Esophagus muscularis mucosa (tissue), 4 donors: ENCODE measurements at regions not wholly inside any gene's neighbourhood (a gene's known extent, or its start where the extent isn't known, plus 50 kb on each side); places are given as distances from the start of the nearest gene placed in this dataset.

Source experiments
- DNase-seq: peaks from one replicate; pipeline ENCODE4 v3.0.0-alpha.2; 2017; ENCODE audit errors: extremely low spot score
- H3K27ac ChIP-seq, 4 donors: fragments of 200-600 bp; sonication (generic); replicated peaks in 1 of 4; 1 replicate in 3 of 4; 2 replicates in 1 of 4; pipeline ENCODE4 v1.5.1; 2016 to 2019; ENCODE audit warnings: mild to moderate bottlenecking in 1 of 4
- H3K27me3 ChIP-seq, 4 donors: fragments of 200-600 bp; sonication (generic); one replicate each; pipeline versions ENCODE4 v1.5.1 to v1.6.0; 2016 to 2019
- H3K36me3 ChIP-seq, 4 donors: fragments of 200-600 bp; sonication (generic); one replicate each; pipeline ENCODE4 v1.5.1; 2016 to 2019
- H3K4me1 ChIP-seq, 4 donors: fragments of 200-600 bp; sonication (generic); one replicate each; pipeline ENCODE4 v1.5.1; 2016 to 2019
- H3K4me3 ChIP-seq, 4 donors: fragments of 200-600 bp; sonication (generic); 1 replicate in 2 of 4; 2 replicates in 2 of 4; pipeline ENCODE4 v1.5.1; 2016 to 2019; ENCODE audit warnings: mild to moderate bottlenecking in 4 of 4, moderate library complexity in 1 of 4
- H3K9me3 ChIP-seq, 4 donors: fragments of 200-600 bp; sonication (generic); 1 replicate in 3 of 4; 2 replicates in 1 of 4; pipeline ENCODE4 v1.5.1; 2016 to 2019
- EP300 ChIP-seq: sonication (generic); formaldehyde crosslinking; IDR thresholded peaks from one replicate; pipeline ENCODE4 v1.6.1; 2017; ENCODE audit warnings: antibody characterized with exemption
- POLR2A ChIP-seq: fragments of 450-650 bp; IDR thresholded peaks from one replicate; pipeline ENCODE4 v1.6.1; 2017; ENCODE audit warnings: antibody characterized with exemption, moderate library complexity, mild to moderate bottlenecking, low read depth
- POLR2AphosphoS5 ChIP-seq, 2 donors: sonication (generic); formaldehyde crosslinking; IDR thresholded peaks; one replicate each; pipeline ENCODE4 v1.6.1; 2017; ENCODE audit warnings: antibody characterized with exemption in 2 of 2
- WGBS: methylation state at CpG from one replicate; pipeline ENCODE4 v1.1.5; 2018; 5-methylcytosine and 5-hydroxymethylcytosine counted together
- intact Hi-C: fragments of 100-400 bp; cut with DNase I; formaldehyde crosslinking; loops from one replicate; pipeline ENCODE4 v1.15.1; 2023
- TF ChIP-seq, protein P1 (sequence below), 3 experiments: fragments of 200-600 bp in 2 of 3; fragments of 450-650 bp in 1 of 3; sonication (generic) in 2 of 3; IDR thresholded peaks; one replicate each; pipeline ENCODE4 v1.5.1; 2017 to 2019; ENCODE audit warnings: antibody characterized with exemption in 3 of 3, mild to moderate bottlenecking in 2 of 3, moderate library complexity in 1 of 3

DNA sequence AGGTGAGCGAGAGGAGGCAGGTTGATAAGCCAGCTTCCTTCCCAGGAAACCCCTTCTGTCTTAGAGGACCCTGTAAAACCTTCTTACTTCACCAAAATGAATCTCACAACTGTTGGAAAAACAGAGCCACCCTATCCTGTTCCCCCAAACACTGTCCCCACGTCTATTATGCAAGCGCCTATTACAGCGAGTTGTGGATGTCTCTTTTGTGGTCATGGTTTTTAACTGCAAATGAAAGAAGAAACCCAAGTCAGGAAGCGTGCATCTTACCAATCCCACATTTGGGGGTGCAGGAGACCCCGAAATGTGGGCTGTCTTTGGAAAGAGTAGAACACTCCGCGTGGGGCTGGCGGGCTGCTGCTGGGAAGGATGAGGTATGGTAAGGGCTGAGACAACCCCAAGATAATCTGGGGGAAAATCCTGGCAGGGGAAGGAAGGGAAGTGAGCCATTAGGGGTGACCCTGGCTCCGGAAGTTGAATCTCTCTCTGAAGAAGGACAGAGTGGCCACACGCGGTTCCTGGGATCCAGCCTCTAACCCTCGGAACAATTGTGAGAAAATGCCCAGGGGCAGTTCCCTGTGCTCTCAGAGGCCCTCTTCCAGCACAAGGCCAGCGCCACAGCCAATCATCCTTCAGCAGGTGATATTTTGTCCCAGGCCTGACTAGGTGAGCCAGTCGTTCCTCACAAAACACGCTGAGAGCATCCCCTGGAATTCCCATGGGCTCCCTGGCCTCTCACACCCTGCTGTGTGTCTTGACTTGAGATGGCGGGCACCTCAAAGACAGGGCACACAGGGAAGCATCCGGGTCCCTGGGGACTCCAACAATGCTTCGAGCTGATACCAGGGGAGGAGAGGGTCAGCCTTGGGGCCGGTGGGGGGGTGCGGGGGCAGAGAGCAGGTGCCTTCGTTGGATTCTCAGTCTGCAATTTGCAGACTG lies 168.5 kb upstream of the IRF2BP2 start:
- WGBS = 71% methylated on average over 22 of the region's 22 CpGs

DNA sequence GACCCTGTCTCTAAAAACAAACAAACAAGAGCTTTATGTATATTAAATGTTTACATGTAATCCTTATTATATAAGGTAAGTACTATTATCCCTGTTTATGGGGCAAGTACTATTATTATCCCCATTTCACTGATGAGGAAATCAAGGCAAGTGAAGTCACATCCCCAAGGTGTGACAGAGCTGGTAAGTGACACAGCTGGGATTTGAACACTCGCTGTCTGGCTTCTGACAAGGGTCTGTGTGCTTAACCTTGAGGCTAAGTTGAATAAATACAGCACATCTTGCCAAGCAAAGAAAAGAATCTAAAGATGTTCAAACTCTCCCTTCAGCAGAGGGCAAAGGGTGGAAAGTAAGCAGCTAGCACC lies 167.9 kb upstream of the IRF2BP2 start:
- Histone ChIP-seq H3K36me3 (no peaks in the 10 kb centered on the region), H3K4me1 (peaks cover 0 to under 1% (median under 1%) of the 10 kb centered on the region in 4 donors), H3K9me3 (peaks cover 0 to 5% (median 0%) of the 10 kb centered on the region in 4 donors), H3K27ac (no peak overlapping the region), H3K27me3 (peaks cover 0 to 61% (median 0%) of the 10 kb centered on the region in 4 donors), H3K4me3 (no peak overlapping the region)
- 89% methylated on average over 1 of the region's 1 CpG for WGBS
- intact Hi-C loops = no loop called here
- TF ChIP-seq POLR2AphosphoS5 (IDR thresholded peaks at IDR 0.05) (no peak), POLR2A (no peak), EP300 (no peak)
- TF ChIP-seq, protein P1, sequence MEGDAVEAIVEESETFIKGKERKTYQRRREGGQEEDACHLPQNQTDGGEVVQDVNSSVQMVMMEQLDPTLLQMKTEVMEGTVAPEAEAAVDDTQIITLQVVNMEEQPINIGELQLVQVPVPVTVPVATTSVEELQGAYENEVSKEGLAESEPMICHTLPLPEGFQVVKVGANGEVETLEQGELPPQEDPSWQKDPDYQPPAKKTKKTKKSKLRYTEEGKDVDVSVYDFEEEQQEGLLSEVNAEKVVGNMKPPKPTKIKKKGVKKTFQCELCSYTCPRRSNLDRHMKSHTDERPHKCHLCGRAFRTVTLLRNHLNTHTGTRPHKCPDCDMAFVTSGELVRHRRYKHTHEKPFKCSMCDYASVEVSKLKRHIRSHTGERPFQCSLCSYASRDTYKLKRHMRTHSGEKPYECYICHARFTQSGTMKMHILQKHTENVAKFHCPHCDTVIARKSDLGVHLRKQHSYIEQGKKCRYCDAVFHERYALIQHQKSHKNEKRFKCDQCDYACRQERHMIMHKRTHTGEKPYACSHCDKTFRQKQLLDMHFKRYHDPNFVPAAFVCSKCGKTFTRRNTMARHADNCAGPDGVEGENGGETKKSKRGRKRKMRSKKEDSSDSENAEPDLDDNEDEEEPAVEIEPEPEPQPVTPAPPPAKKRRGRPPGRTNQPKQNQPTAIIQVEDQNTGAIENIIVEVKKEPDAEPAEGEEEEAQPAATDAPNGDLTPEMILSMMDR (IDR thresholded peaks at IDR 0.05) = no peak
- DNase-seq = no peak

More for the DNA sequence above, 168.5 kb upstream of the IRF2BP2 start:
- intact Hi-C loops = no loop called here
- peaks cover 0 to 61% (median 0%) of the 10 kb centered on the region in 4 donors for H3K27me3 ChIP-seq
- no peaks in the 10 kb centered on the region for H3K36me3 ChIP-seq
- H3K9me3 ChIP-seq = peaks cover 0 to 5% (median 0%) of the 10 kb centered on the region in 4 donors
- DNase-seq = peak; percentile 95
- H3K4me1 ChIP-seq = no peaks in the 10 kb centered on the region
- H3K27ac ChIP-seq = no peak overlapping the region
- TF ChIP-seq POLR2AphosphoS5 (IDR thresholded peaks at IDR 0.05) (no peak), POLR2A (no peak), EP300 (no peak)
- TF ChIP-seq, protein P1 (IDR thresholded peaks at IDR 0.05) = no peak
- H3K4me3 ChIP-seq = no peak overlapping the region

DNA sequence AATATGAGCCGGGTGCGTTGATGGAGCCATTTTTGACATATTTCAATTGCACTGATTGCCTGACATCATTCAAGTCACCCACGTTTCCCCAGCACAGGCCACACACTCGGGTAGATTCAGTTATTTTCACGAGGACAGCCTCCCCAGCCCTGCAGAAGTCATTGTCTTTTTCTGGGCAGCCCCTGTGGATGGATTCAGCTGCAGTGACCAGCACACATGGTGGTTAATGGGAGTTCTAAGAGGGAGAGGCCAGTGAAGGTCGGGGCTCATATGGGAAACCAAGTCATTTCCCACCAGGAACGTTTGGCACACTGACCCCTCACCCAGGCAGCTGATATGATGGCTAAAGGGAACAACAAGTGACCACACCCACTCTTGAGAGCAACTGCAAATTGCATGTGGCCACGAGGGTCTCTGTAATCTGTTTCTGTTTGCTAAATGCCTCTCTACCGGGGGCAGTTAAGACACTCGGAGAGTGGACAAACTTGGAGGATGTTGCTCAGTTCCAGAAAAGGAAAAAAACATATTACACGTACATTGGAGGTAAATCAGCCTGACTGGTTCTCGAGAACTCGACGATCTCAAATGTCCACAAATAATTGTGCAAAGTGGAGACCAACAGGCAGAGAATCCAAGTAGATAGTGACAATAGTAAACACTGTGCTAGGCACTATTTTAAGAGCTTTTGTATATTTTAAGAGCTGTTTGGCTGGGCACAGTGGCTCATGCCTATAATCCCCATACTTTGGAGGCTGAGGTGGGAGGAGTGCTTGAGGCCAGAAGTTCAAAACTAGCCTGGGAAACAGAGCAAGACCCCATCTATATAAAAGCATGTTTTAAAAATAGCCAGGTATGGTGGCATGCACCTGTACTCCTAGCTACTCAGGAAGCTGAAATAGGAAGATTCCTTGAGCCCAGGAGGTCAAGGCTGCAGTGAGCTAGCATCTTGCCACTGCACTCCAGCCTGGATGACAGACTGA lies 167.2 kb upstream of the IRF2BP2 start:
- TF ChIP-seq POLR2AphosphoS5 (IDR thresholded peaks at IDR 0.05) = no peak
- TF ChIP-seq POLR2A = no peak
- TF ChIP-seq, protein P1 (IDR thresholded peaks at IDR 0.05) = no peak
- no peak for TF ChIP-seq EP300
- WGBS = 69% methylated on average over 14 of the region's 14 CpGs
- peaks cover 0 to 55% (median 0%) of the 10 kb centered on the region in 4 donors for H3K27me3 ChIP-seq
- intact Hi-C loops = no loop called here
- peaks cover 0 to 5% (median 0%) of the 10 kb centered on the region in 4 donors for H3K9me3 ChIP-seq
- peak; percentile 94 for DNase-seq
- H3K36me3 ChIP-seq = no peaks in the 10 kb centered on the region
- peaks cover 5 to 7% (median 6%) of the 10 kb centered on the region in 4 donors for H3K4me1 ChIP-seq
- H3K27ac ChIP-seq = no peak overlapping the region
- H3K4me3 ChIP-seq = no peak overlapping the region

DNA sequence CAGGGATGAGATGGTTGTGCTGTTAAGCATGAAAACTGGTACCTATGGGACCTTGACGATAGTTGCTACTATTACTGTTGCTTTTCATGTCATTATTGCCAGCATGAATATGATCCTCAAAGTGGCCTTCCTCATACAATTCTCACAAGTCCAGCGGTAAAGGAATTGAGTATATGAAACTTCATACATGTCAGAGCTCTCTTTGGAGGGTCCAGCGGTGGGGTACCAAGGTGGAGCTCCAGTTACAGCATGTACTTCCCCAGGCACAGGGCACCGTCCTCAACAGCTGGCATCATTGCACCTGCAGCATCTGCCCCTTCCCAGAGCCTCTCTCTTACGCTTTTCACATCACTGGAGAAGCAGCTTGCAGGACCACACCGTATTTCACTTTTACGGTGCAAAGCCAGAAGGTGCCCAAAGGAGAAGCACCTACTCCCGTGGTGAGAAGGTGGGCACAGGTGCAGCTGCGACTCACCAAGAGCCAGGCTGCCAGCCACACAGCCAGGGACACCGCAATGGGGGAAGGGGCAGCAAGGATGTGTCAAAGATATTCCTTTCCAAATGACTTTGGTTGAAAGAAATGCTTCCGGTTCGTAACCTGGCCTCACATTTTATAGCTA lies 166.4 kb upstream of the IRF2BP2 start:
- intact Hi-C loops = no loop called here

More for the DNA sequence above, 166.4 kb upstream of the IRF2BP2 start:
- Histone ChIP-seq H3K4me1 (peaks cover 11 to 15% (median 14%) of the 10 kb centered on the region in 4 donors), H3K4me3 (no peak overlapping the region), H3K36me3 (no peaks in the 10 kb centered on the region), H3K27me3 (peaks cover 0 to 48% (median 0%) of the 10 kb centered on the region in 4 donors), H3K9me3 (peaks cover 0 to 5% (median 0%) of the 10 kb centered on the region in 4 donors), H3K27ac (no peak overlapping the region)
- 94% methylated on average over 12 of the region's 12 CpGs for WGBS
- DNase-seq = no peak
- TF ChIP-seq, protein P1 (IDR thresholded peaks at IDR 0.05) = no peak
- TF ChIP-seq POLR2AphosphoS5 (IDR thresholded peaks at IDR 0.05) = no peak
- TF ChIP-seq POLR2A = no peak
- TF ChIP-seq EP300 = no peak
